PFSK-1 (cell line): ENCODE measurements at regions not wholly inside any gene's neighbourhood (a gene's known extent, or its start where the extent isn't known, plus 50 kb on each side); places are given as distances from the start of the nearest gene placed in this dataset.

Experiments
- POLR2AphosphoS5 ChIP-seq: IDR thresholded peaks from 2 replicates; pipeline ENCODE4 v1.6.1; 2012; ENCODE audit warnings: low read depth, mild to moderate bottlenecking, control low read depth, low read length, moderate library complexity
- REST ChIP-seq, 2 experiments: IDR thresholded peaks; 2 replicates each; pipeline versions ENCODE4 v1.6.1 to v1.8.0; 2011 to 2012; ENCODE audit warnings: low read depth in 2 of 2, low read length in 2 of 2, control low read depth in 1 of 2, inconsistent platforms in 1 of 2, mild to moderate bottlenecking in 1 of 2, moderate library complexity in 1 of 2; ENCODE audit not compliant: insufficient read depth in 1 of 2

GRCh38 chr3:182246870-182247269 lies 535.1 kb downstream of the SOX2 start:
- no peak for TF ChIP-seq POLR2AphosphoS5
- no peak for TF ChIP-seq REST (IDR thresholded peaks at IDR 0.05; ENCODE audit: insufficient read depth in 1 of 2, low read depth in 2 of 2, low read length in 2 of 2)
